ENCODE measurements at regions not wholly inside any gene's neighbourhood (a gene's known extent, or its start where the extent isn't known, plus 50 kb on each side); places are given as distances from the start of the nearest gene placed in this dataset.

GRCh38 chr10:4227586-4227985, 442.6 kb upstream of the KLF6 start:
- TF ChIP-seq POLR2A (IDR thresholded peaks at IDR 0.05) (no peak), CTCF (IDR thresholded peaks at IDR 0.05) (no peak)

All from thyroid gland (tissue), 4 donors.